Loucy (cell line): ENCODE measurements at regions not wholly inside any gene's neighbourhood (a gene's known extent, or its start where the extent isn't known, plus 50 kb on each side); places are given as distances from the start of the nearest gene placed in this dataset.

Source experiments
- EZH2phosphoT487 ChIP-seq: fragments of 200-600 bp; IDR thresholded peaks from 2 replicates; pipeline ENCODE4 v1.6.1; 2018; ENCODE audit warnings: antibody characterized with exemption, mild to moderate bottlenecking, moderate library complexity, borderline replicate concordance
- TF ChIP-seq, protein P1 (sequence below): fragments of 200-600 bp; sonication (generic); conservative IDR thresholded peaks from 2 replicates; pipeline ENCODE4 v1.5.1; 2014; ENCODE audit warnings: mild to moderate bottlenecking, antibody characterized with exemption, low read length

DNA sequence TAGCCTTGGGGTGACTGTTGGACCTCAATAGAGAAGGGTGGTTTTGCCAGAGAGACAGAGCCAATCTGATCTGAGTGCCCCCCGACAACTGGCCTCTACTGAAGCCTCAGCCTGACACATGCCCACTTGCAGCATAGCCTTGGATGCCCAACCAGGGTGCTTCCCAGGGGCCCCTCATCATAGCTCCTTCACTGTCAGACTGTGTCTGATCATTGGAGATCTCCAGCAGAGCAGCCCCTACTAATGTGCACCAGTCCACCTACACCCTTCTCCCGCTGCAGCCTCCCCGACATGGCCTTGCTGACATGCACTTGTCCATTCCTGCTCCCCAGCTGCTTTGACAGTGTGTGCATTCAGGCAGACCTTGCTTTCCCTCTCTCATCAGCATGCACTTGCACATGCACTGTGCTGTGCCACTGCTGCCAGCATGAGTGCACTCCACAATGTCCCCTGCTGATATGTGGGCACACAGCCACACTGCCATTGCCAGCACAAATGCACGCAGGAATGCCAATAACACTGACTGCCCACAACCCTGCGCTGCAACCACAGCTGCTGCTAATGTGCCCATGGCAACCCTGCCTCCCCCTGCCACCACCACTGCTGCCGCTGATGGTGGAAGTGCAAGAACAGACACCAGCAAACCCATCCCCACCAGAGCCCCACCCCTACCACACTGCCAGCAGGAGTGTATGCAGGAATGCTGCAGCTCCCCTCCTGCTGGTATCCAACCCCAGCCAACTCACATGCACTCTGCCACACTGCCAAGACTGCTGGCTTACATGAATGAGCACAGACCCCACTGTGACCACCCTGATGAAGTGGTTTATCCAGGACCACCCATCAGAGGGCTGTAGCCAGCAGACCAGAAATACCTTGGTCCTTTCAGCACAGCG is 68.1 kb upstream of the ZMAT1 start:
- TF ChIP-seq, protein P1, sequence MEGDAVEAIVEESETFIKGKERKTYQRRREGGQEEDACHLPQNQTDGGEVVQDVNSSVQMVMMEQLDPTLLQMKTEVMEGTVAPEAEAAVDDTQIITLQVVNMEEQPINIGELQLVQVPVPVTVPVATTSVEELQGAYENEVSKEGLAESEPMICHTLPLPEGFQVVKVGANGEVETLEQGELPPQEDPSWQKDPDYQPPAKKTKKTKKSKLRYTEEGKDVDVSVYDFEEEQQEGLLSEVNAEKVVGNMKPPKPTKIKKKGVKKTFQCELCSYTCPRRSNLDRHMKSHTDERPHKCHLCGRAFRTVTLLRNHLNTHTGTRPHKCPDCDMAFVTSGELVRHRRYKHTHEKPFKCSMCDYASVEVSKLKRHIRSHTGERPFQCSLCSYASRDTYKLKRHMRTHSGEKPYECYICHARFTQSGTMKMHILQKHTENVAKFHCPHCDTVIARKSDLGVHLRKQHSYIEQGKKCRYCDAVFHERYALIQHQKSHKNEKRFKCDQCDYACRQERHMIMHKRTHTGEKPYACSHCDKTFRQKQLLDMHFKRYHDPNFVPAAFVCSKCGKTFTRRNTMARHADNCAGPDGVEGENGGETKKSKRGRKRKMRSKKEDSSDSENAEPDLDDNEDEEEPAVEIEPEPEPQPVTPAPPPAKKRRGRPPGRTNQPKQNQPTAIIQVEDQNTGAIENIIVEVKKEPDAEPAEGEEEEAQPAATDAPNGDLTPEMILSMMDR = no peak
- TF ChIP-seq EZH2phosphoT487 = no peak
